H9 (cell line): ENCODE measurements at regions not wholly inside any gene's neighbourhood (a gene's known extent, or its start where the extent isn't known, plus 50 kb on each side); places are given as distances from the start of the nearest gene placed in this dataset.

Source experiments
- DNase-seq: peaks from one replicate; pipeline ENCODE4 v3.0.0-alpha.2; 2017
- H2AFZ ChIP-seq: one replicate; pipeline ENCODE4 v1.6.1; 2013; ENCODE audit warnings: mild to moderate bottlenecking, low read length, control low read depth, moderate library complexity
- H2AK5ac ChIP-seq: 2 replicates; pipeline ENCODE4 v1.6.1; 2013; ENCODE audit warnings: low read length, control low read depth, mixed read lengths; ENCODE audit not compliant: insufficient read length
- H2BK120ac ChIP-seq: one replicate; pipeline ENCODE4 v1.6.1; 2013; ENCODE audit warnings: low read depth, mild to moderate bottlenecking, low read length, control low read depth, inconsistent platforms; ENCODE audit not compliant: poor library complexity, severe bottlenecking
- H2BK12ac ChIP-seq: 2 replicates; pipeline ENCODE4 v1.6.1; 2013; ENCODE audit warnings: low read length, control low read depth, mixed read lengths, low read depth; ENCODE audit not compliant: insufficient read length
- H2BK15ac ChIP-seq: 2 replicates; pipeline ENCODE4 v1.6.1; 2013; ENCODE audit warnings: low read depth, low read length, control low read depth
- H2BK20ac ChIP-seq: one replicate; pipeline ENCODE4 v1.6.1; 2013; ENCODE audit warnings: low read depth, mild to moderate bottlenecking, low read length, control low read depth, inconsistent platforms; ENCODE audit not compliant: poor library complexity, severe bottlenecking
- H2BK5ac ChIP-seq: 2 replicates; pipeline ENCODE4 v1.6.1; 2013; ENCODE audit warnings: low read length, control low read depth, mixed read lengths; ENCODE audit not compliant: insufficient read length
- H3K14ac ChIP-seq: 2 replicates; pipeline ENCODE4 v1.6.1; 2013; ENCODE audit warnings: low read length, control low read depth; ENCODE audit not compliant: insufficient read depth
- H3K18ac ChIP-seq: 2 replicates; pipeline ENCODE4 v1.6.1; 2013; ENCODE audit warnings: low read depth, mild to moderate bottlenecking, mixed read lengths, low read length, control low read depth; ENCODE audit not compliant: insufficient read length
- H3K23ac ChIP-seq: 2 replicates; pipeline ENCODE4 v1.6.1; 2013; ENCODE audit warnings: low read length, control low read depth, mixed read lengths, low read depth; ENCODE audit not compliant: insufficient read length
- H3K23me2 ChIP-seq: 2 replicates; pipeline ENCODE4 v1.6.1; 2013; ENCODE audit warnings: low read depth, mild to moderate bottlenecking, mixed read lengths, low read length, control low read depth; ENCODE audit not compliant: insufficient read length, poor library complexity, severe bottlenecking
- H3K27ac ChIP-seq: 2 replicates; pipeline ENCODE4 v1.5.1; 2013; ENCODE audit warnings: low read length, control low read depth, mixed read lengths, low read depth; ENCODE audit not compliant: insufficient read length
- H3K27me3 ChIP-seq: 2 replicates; pipeline ENCODE4 v1.6.1; 2013; ENCODE audit warnings: low read length, control low read depth, inconsistent platforms; ENCODE audit not compliant: insufficient read depth
- H3K4ac ChIP-seq: 2 replicates; pipeline ENCODE4 v1.6.1; 2013; ENCODE audit warnings: low read depth, mild to moderate bottlenecking, control low read depth, inconsistent platforms, low read length, moderate library complexity
- H3K4me1 ChIP-seq: 2 replicates; pipeline ENCODE4 v1.6.1; 2013; ENCODE audit warnings: low read length, control low read depth, inconsistent platforms; ENCODE audit not compliant: insufficient read depth
- H3K4me2 ChIP-seq: 2 replicates; pipeline ENCODE4 v1.6.1; 2013; ENCODE audit warnings: low read length, control low read depth, mixed read lengths; ENCODE audit not compliant: insufficient read length, insufficient read depth
- H3K56ac ChIP-seq: 2 replicates; pipeline ENCODE4 v1.6.1; 2013; ENCODE audit warnings: low read depth, mild to moderate bottlenecking, mixed read lengths, low read length, control low read depth; ENCODE audit not compliant: insufficient read length
- H3K79me1 ChIP-seq: 2 replicates; pipeline ENCODE4 v1.6.1; 2013; ENCODE audit warnings: low read depth, mild to moderate bottlenecking, moderate library complexity, low read length, control low read depth, inconsistent platforms; ENCODE audit not compliant: insufficient read depth, poor library complexity, severe bottlenecking
- H3K79me2 ChIP-seq: 2 replicates; pipeline ENCODE4 v1.6.1; 2013; ENCODE audit warnings: low read length, control low read depth, inconsistent platforms; ENCODE audit not compliant: insufficient read depth
- H3K9ac ChIP-seq: 2 replicates; pipeline ENCODE4 v1.6.1; 2013; ENCODE audit warnings: low read length, control low read depth, mixed read lengths; ENCODE audit not compliant: insufficient read length; ENCODE audit errors: extremely low read depth
- H3K9me3 ChIP-seq: one replicate; pipeline ENCODE4 v1.6.1; 2013; ENCODE audit warnings: low read depth, low read length, inconsistent platforms; ENCODE audit not compliant: control insufficient read depth
- H3T11ph ChIP-seq: one replicate; pipeline ENCODE4 v1.6.1; 2013; ENCODE audit warnings: mild to moderate bottlenecking, low read length, control low read depth, inconsistent platforms
- H4K20me1 ChIP-seq: one replicate; pipeline ENCODE4 v1.6.1; 2013; ENCODE audit not compliant: control insufficient read depth, insufficient read length, insufficient read depth
- H4K5ac ChIP-seq: 2 replicates; pipeline ENCODE4 v1.6.1; 2013; ENCODE audit warnings: low read depth, mild to moderate bottlenecking, mixed read lengths, low read length, control low read depth; ENCODE audit not compliant: insufficient read length
- H4K8ac ChIP-seq: replicated peaks from 2 replicates; pipeline ENCODE4 v1.6.1; 2013; ENCODE audit warnings: low read length, control low read depth, mixed read lengths, low read depth; ENCODE audit not compliant: insufficient read length
- H4K91ac ChIP-seq: 2 replicates; pipeline ENCODE4 v1.6.1; 2013; ENCODE audit warnings: low read depth, mild to moderate bottlenecking, moderate library complexity, mixed read lengths, low read length, control low read depth; ENCODE audit not compliant: insufficient read length
- H3K27ac Mint-ChIP-seq, 3 experiments: 2 replicates in 2 of 3; 3 replicates in 1 of 3; pipeline ENCODE4 v1.8.0; 2020 to 2021; ENCODE audit warnings: mixed read lengths in 3 of 3, mild to moderate bottlenecking in 1 of 3, moderate library complexity in 1 of 3
- H3K27me3 Mint-ChIP-seq: 2 replicates; pipeline ENCODE4 v1.8.0; 2021; ENCODE audit warnings: low read depth, mild to moderate bottlenecking, moderate library complexity, mixed read lengths
- H3K36me3 Mint-ChIP-seq, 3 experiments: 2 replicates in 2 of 3; 3 replicates in 1 of 3; pipeline ENCODE4 v1.8.0; 2020 to 2021; ENCODE audit warnings: low read depth in 3 of 3, mixed read lengths in 3 of 3; ENCODE audit not compliant: insufficient read depth in 1 of 3
- H3K4me1 Mint-ChIP-seq, 2 experiments: 2 replicates each; pipeline ENCODE4 v1.8.0; 2020; ENCODE audit warnings: mixed read lengths in 2 of 2
- H3K4me3 Mint-ChIP-seq, 2 experiments: 2 replicates in 1 of 2; 3 replicates in 1 of 2; pipeline ENCODE4 v1.8.0; 2020 to 2021; ENCODE audit warnings: mild to moderate bottlenecking in 2 of 2, mixed read lengths in 2 of 2, moderate library complexity in 1 of 2
- H3K9me3 Mint-ChIP-seq, 2 experiments: 2 replicates in 1 of 2; 3 replicates in 1 of 2; pipeline ENCODE4 v1.8.0; 2020; ENCODE audit warnings: mild to moderate bottlenecking in 2 of 2, mixed read lengths in 2 of 2, moderate library complexity in 1 of 2
- TF ChIP-seq, protein P1 (sequence below): fragments of 200-600 bp; sonication (generic); conservative IDR thresholded peaks from 3 replicates; pipeline ENCODE4 v1.8.0; 2021; ENCODE audit warnings: antibody characterized with exemption, mild to moderate bottlenecking

DNA sequence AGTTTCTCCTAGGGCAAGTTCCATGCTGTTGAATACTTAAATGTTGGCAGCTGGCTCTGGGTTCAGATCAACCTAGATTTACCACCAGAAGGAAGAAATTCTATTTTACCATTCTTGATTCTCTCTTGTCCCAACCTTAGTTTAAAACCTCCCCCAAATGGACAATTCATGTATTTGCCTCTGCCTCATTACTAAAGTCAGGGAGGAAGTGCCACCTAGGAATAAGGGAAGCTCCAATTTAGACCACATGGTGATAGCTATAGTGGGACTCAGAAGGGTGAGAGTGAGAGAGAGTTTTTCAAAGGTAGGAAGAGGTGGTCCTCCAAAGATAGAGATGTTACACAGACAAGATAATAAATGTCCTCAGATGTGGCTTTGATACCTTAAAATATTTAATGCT lies 53.4 kb upstream of the PAM start:
- H2BK12ac ChIP-seq = no peak overlapping the region
- H2BK20ac ChIP-seq = no peak overlapping the region
- no peak overlapping the region for H3K4ac ChIP-seq
- DNase-seq = no peak
- H3K14ac ChIP-seq = no peak overlapping the region
- no peak overlapping the region for H3K18ac ChIP-seq
- Mint-ChIP-seq H3K9me3 (no peaks in the 10 kb centered on the region), H3K4me1 (no peaks in the 10 kb centered on the region), H3K27me3 (no peaks in the 10 kb centered on the region), H3K4me3 (no peak overlapping the region), H3K36me3 (no peaks in the 10 kb centered on the region), H3K27ac (no peak overlapping the region)
- TF ChIP-seq, protein P1, sequence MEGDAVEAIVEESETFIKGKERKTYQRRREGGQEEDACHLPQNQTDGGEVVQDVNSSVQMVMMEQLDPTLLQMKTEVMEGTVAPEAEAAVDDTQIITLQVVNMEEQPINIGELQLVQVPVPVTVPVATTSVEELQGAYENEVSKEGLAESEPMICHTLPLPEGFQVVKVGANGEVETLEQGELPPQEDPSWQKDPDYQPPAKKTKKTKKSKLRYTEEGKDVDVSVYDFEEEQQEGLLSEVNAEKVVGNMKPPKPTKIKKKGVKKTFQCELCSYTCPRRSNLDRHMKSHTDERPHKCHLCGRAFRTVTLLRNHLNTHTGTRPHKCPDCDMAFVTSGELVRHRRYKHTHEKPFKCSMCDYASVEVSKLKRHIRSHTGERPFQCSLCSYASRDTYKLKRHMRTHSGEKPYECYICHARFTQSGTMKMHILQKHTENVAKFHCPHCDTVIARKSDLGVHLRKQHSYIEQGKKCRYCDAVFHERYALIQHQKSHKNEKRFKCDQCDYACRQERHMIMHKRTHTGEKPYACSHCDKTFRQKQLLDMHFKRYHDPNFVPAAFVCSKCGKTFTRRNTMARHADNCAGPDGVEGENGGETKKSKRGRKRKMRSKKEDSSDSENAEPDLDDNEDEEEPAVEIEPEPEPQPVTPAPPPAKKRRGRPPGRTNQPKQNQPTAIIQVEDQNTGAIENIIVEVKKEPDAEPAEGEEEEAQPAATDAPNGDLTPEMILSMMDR = no peak
- no peak overlapping the region for H4K5ac ChIP-seq
- no peaks in the 10 kb centered on the region for H4K20me1 ChIP-seq
- H3K23me2 ChIP-seq = no peaks in the 10 kb centered on the region
- no peak overlapping the region for H3K56ac ChIP-seq
- no peaks in the 10 kb centered on the region for H3K79me2 ChIP-seq
- no peak overlapping the region for H3K27ac ChIP-seq
- H3K27me3 ChIP-seq = no peaks in the 10 kb centered on the region
- H4K8ac ChIP-seq = no peak overlapping the region
- H3K9ac ChIP-seq = no peak overlapping the region
- no peak overlapping the region for H3K23ac ChIP-seq
- H3T11ph ChIP-seq = no peak overlapping the region
- no peak overlapping the region for H2AFZ ChIP-seq
- no peaks in the 10 kb centered on the region for H3K4me1 ChIP-seq
- H2BK15ac ChIP-seq = no peak overlapping the region
- H4K91ac ChIP-seq = no peak overlapping the region
- no peak overlapping the region for H2AK5ac ChIP-seq
- no peak overlapping the region for H2BK5ac ChIP-seq
- H3K4me2 ChIP-seq = no peak overlapping the region
- H2BK120ac ChIP-seq = no peak overlapping the region
- no peaks in the 10 kb centered on the region for H3K9me3 ChIP-seq
- H3K79me1 ChIP-seq = no peaks in the 10 kb centered on the region
